Psoas muscle (tissue), 7 donors: ENCODE measurements at regions not wholly inside any gene's neighbourhood (a gene's known extent, or its start where the extent isn't known, plus 50 kb on each side); places are given as distances from the start of the nearest gene placed in this dataset.

Source experiments
- ATAC-seq, 4 donors: fragments of 200-7000 bp; cut with Tn5 transposase; one replicate each; pipeline ENCODE4 v1.9.1; 2020; ENCODE audit warnings: moderate library complexity in 3 of 4, mild to moderate bottlenecking in 2 of 4
- DNase-seq, 2 donors: peaks; one replicate each; pipeline ENCODE4 v3.0.0-alpha.2; 2020
- H3K27ac ChIP-seq: fragments of 200-600 bp; one replicate; pipeline ENCODE4 v1.8.0; 2022
- H3K27me3 ChIP-seq, 3 donors: fragments of 200-600 bp in 1 of 3; one replicate each; pipeline versions ENCODE4 v1.6.1 to v1.8.0; 2013 to 2022; ENCODE audit warnings: low read length in 2 of 3, mild to moderate bottlenecking in 2 of 3, moderate library complexity in 1 of 3; ENCODE audit not compliant: insufficient read depth in 3 of 3
- H3K36me3 ChIP-seq, 2 donors: fragments of 200-600 bp in 1 of 2; one replicate each; pipeline versions ENCODE4 v1.6.1 to v1.8.0; 2013 to 2022; ENCODE audit warnings: low read depth in 1 of 2, mild to moderate bottlenecking in 1 of 2, moderate library complexity in 1 of 2; ENCODE audit not compliant: insufficient read depth in 1 of 2
- H3K4me1 ChIP-seq: fragments of 200-600 bp; one replicate; pipeline ENCODE4 v1.8.0; 2022
- H3K4me3 ChIP-seq: fragments of 200-600 bp; one replicate; pipeline ENCODE4 v1.8.0; 2022; ENCODE audit warnings: mild to moderate bottlenecking
- H3K9me3 ChIP-seq: fragments of 200-600 bp; one replicate; pipeline ENCODE4 v1.8.0; 2022
- CTCF ChIP-seq: fragments of 200-600 bp; IDR thresholded peaks from one replicate; pipeline ENCODE4 v1.8.0; 2022; ENCODE audit warnings: antibody characterized with exemption
- WGBS, 3 donors: extraction: QIAGEN DNeasy Blood & Tissue Kit; methylation state at CpG; one replicate each; pipeline versions ENCODE4 v1.1.6 to v1.1.7; 2013; 5-methylcytosine and 5-hydroxymethylcytosine counted together
- intact Hi-C, 2 donors: fragments of 100-400 bp; cut with DNase I; formaldehyde crosslinking; loops; one replicate each; pipeline versions ENCODE4 v1.11.0 to v1.14.2; 2022
- donor health status: healthy with polysubstance abuse.
- donor health status: DM: no; HTN: no; CAD: no; lungs with moderate emphysema.
- donor health status: Bipolar disorder and iron deficiency.
- donor health status: healthy.
- donor health status: DM: yes; HTN: yes; CAD: no.
- donor health status: DM: no; HTN: no; CAD: no.
- donor health status: DM: yes; HTN: yes; CAD: no.

GRCh38 chr4:181503687-181504390 lies 739.4 kb upstream of the TENM3 start:
- 50 to 51% (median 51%) methylated on average over 12 of the region's 12 CpGs for WGBS, 3 donors

GRCh38 chr4:181504924-181505323 lies 738.3 kb upstream of the TENM3 start:
- WGBS, 3 donors = 38 to 48% (median 40%) methylated on average over 6 of the region's 6 CpGs
- no peak overlapping the region for H3K27ac ChIP-seq
- H3K9me3 ChIP-seq = no peaks in the 10 kb centered on the region
- H3K4me3 ChIP-seq = no peak overlapping the region
- H3K27me3 ChIP-seq = no peaks in the 10 kb centered on the region
- intact Hi-C loops = no loop called here
- H3K36me3 ChIP-seq = no peaks in the 10 kb centered on the region
- H3K4me1 ChIP-seq = no peaks in the 10 kb centered on the region
- no peak for ATAC-seq
- no peak for DNase-seq
- no peak for TF ChIP-seq CTCF

More at GRCh38 chr4:181503687-181504390, 739.4 kb upstream of the TENM3 start:
- ATAC-seq (no peak), DNase-seq (no peak)
- Histone ChIP-seq H3K27me3 (no peaks in the 10 kb centered on the region), H3K4me1 (no peaks in the 10 kb centered on the region), H3K36me3 (no peaks in the 10 kb centered on the region), H3K4me3 (no peak overlapping the region), H3K27ac (no peak overlapping the region), H3K9me3 (peaks cover 7% of the 10 kb centered on the region)
- intact Hi-C loops = no loop called here
- no peak for TF ChIP-seq CTCF

- 48 to 51% (median 51%) methylated on average over 10 of the region's 10 CpGs for WGBS, 3 donors
- Histone ChIP-seq H3K27me3 (no peaks in the 10 kb centered on the region), H3K4me3 (no peak overlapping the region), H3K27ac (no peak overlapping the region), H3K36me3 (no peaks in the 10 kb centered on the region), H3K4me1 (no peaks in the 10 kb centered on the region), H3K9me3 (no peaks in the 10 kb centered on the region)
- ATAC-seq (no peak), DNase-seq (no peak)
- intact Hi-C loops = no loop called here
- no peak for TF ChIP-seq CTCF
Observed at GRCh38 chr4:181507180-181507835, 735.9 kb upstream of the TENM3 start.

GRCh38 chr4:181507938-181508337 lies 735.3 kb upstream of the TENM3 start:
- Histone ChIP-seq H3K36me3 (no peaks in the 10 kb centered on the region), H3K27ac (no peak overlapping the region), H3K4me3 (no peak overlapping the region), H3K27me3 (no peaks in the 10 kb centered on the region), H3K9me3 (no peaks in the 10 kb centered on the region), H3K4me1 (no peaks in the 10 kb centered on the region)
- 56 to 62% (median 59%) methylated on average over 6 of the region's 6 CpGs for WGBS, 3 donors
- TF ChIP-seq CTCF = no peak
- ATAC-seq = no peak
- intact Hi-C loops = no loop called here
- no peak for DNase-seq
